SK-N-SH (cell line): ENCODE measurements at regions not wholly inside any gene's neighbourhood (a gene's known extent, or its start where the extent isn't known, plus 50 kb on each side); places are given as distances from the start of the nearest gene placed in this dataset.

Experiments
- CTCF ChIA-PET: fragments of 300-600, 350-600 bp; formaldehyde crosslinking; extraction: SDS; loops from one replicate; lab custom pipeline; 2021; lab: Yijun Ruan, JAX
- POLR2A ChIA-PET: fragments of 350-600 bp; sonication (Branson Sonifier 250); formaldehyde crosslinking; extraction: SDS; loops from one replicate; lab custom pipeline; 2020; ENCODE audit warnings: antibody characterized with exemption, inconsistent platforms; lab: Yijun Ruan, JAX
- DNase-seq: peaks from one replicate; pipeline ENCODE4 v3.0.0; 2012
- H2AFZ ChIP-seq: fragments of 200-600 bp; sonication (generic); 2 replicates; pipeline ENCODE4 v1.8.1; 2016; ENCODE audit warnings: antibody characterized with exemption, mild to moderate bottlenecking, low read depth
- H3F3A ChIP-seq: fragments of 200-600 bp; sonication (generic); replicated peaks from 2 replicates; pipeline ENCODE3; 2016; ENCODE audit warnings: antibody characterized with exemption, mild to moderate bottlenecking; ENCODE audit not compliant: insufficient read depth
- H3K27ac ChIP-seq, 2 experiments: fragments of 200-500 bp in 1 of 2; fragments of 200-600 bp in 1 of 2; sonication (Bioruptor generic) in 1 of 2; sonication (generic), shearing (Covaris generic) in 1 of 2; 2 replicates each; pipeline versions ENCODE4 v1.5.1 to v1.6.1; 2014 to 2016; ENCODE audit warnings: low read depth in 2 of 2, inconsistent platforms in 1 of 2, low read length in 1 of 2, mild to moderate bottlenecking in 1 of 2, mixed read lengths in 1 of 2
- H3K27me3 ChIP-seq: fragments of 200-600 bp; sonication (generic), shearing (Covaris generic); 2 replicates; pipeline ENCODE4 v1.6.1; 2016; ENCODE audit warnings: mixed run types; ENCODE audit not compliant: insufficient read depth
- H3K36me3 ChIP-seq, 2 experiments: fragments of 200-500 bp in 1 of 2; fragments of 200-600 bp in 1 of 2; sonication (Bioruptor generic) in 1 of 2; sonication (generic) in 1 of 2; replicated peaks in 1 of 2; 2 replicates each; pipeline versions ENCODE3 to v1.5.1; 2014 to 2016; ENCODE audit warnings: low read length in 1 of 2, mild to moderate bottlenecking in 1 of 2; ENCODE audit not compliant: insufficient read depth in 2 of 2, control insufficient read depth in 1 of 2
- H3K4me1 ChIP-seq, 2 experiments: fragments of 200-500 bp in 1 of 2; fragments of 200-600 bp in 1 of 2; sonication (Bioruptor generic) in 1 of 2; sonication (generic), shearing (Covaris generic) in 1 of 2; 2 replicates each; pipeline versions ENCODE4 v1.5.1 to v1.6.1; 2014 to 2016; ENCODE audit warnings: low read depth in 1 of 2, low read length in 1 of 2, mixed run types in 1 of 2; ENCODE audit not compliant: insufficient read depth in 2 of 2, control insufficient read depth in 1 of 2
- H3K4me2 ChIP-seq: fragments of 200-600 bp; sonication (generic), shearing (Covaris generic); 2 replicates; pipeline ENCODE4 v1.6.1; 2017; ENCODE audit warnings: mixed run types
- H3K4me3 ChIP-seq, 2 experiments: fragments of 200-500 bp in 1 of 2; fragments of 200-600 bp in 1 of 2; sonication (Bioruptor generic) in 1 of 2; sonication (generic), shearing (Covaris generic) in 1 of 2; 2 replicates each; pipeline versions ENCODE4 v1.5.1 to v1.8.1; 2014 to 2016; ENCODE audit warnings: low read depth in 2 of 2, inconsistent platforms in 1 of 2, low read length in 1 of 2, mild to moderate bottlenecking in 1 of 2, mixed read lengths in 1 of 2, moderate library complexity in 1 of 2
- H3K79me2 ChIP-seq: fragments of 200-600 bp; sonication (generic); 2 replicates; pipeline ENCODE4 v1.8.1; 2017; ENCODE audit warnings: mild to moderate bottlenecking; ENCODE audit not compliant: insufficient read depth
- H3K9ac ChIP-seq: fragments of 200-600 bp; sonication (generic); 2 replicates; pipeline ENCODE4 v1.6.1; 2017; ENCODE audit warnings: mixed run types
- H3K9me2 ChIP-seq: fragments of 200-600 bp; sonication (generic); 2 replicates; pipeline ENCODE4 v1.6.1; 2017; ENCODE audit warnings: mixed run types
- H3K9me3 ChIP-seq: fragments of 200-600 bp; sonication (generic); 2 replicates; pipeline ENCODE4 v1.6.1; 2017; ENCODE audit warnings: mixed run types, mild to moderate bottlenecking, moderate library complexity
- H4K20me1 ChIP-seq: fragments of 200-600 bp; sonication (generic); 2 replicates; pipeline ENCODE4 v1.6.1; 2017; ENCODE audit warnings: mild to moderate bottlenecking, mixed run types; ENCODE audit not compliant: insufficient read depth
- CHD2 ChIP-seq: fragments of 150-350 bp; IDR thresholded peaks from 2 replicates; pipeline ENCODE4 v1.6.1; 2018; ENCODE audit warnings: low read length; ENCODE audit not compliant: partially characterized antibody
- CTCF ChIP-seq: fragments of 200-600 bp; sonication (generic); IDR thresholded peaks from 2 replicates; pipeline ENCODE4 v1.6.1; 2017; ENCODE audit warnings: antibody characterized with exemption, mild to moderate bottlenecking, moderate library complexity
- EP300 ChIP-seq, 2 experiments: IDR thresholded peaks; 2 replicates each; pipeline versions ENCODE4 v1.4.0 to v1.6.1; 2012; ENCODE audit warnings: borderline replicate concordance in 1 of 2, low read depth in 1 of 2, low read length in 1 of 2
- FOXM1 ChIP-seq: IDR thresholded peaks from 2 replicates; pipeline ENCODE4 v1.4.0; 2012; ENCODE audit warnings: low read depth, mild to moderate bottlenecking
- GABPA ChIP-seq: IDR thresholded peaks from 2 replicates; pipeline ENCODE4 v1.4.0; 2012; ENCODE audit warnings: low read depth, mild to moderate bottlenecking
- IRF3 ChIP-seq: fragments of 150-350 bp; IDR thresholded peaks from 2 replicates; pipeline ENCODE4 v1.6.1; 2016; ENCODE audit warnings: mild to moderate bottlenecking, low read depth, low read length
- JUND ChIP-seq: IDR thresholded peaks from 2 replicates; pipeline ENCODE4 v1.4.0; 2012
- MAX ChIP-seq: IDR thresholded peaks from 2 replicates; pipeline ENCODE4 v1.4.0; 2012; ENCODE audit warnings: low read depth
- MXI1 ChIP-seq: IDR thresholded peaks from 2 replicates; pipeline ENCODE4 v1.6.1; 2012; ENCODE audit warnings: mild to moderate bottlenecking, low read depth, low read length, improper control_type of control experiment
- NFIC ChIP-seq: IDR thresholded peaks from 2 replicates; pipeline ENCODE4 v1.4.0; 2012; ENCODE audit warnings: borderline replicate concordance
- PBX3 ChIP-seq: IDR thresholded peaks from 2 replicates; pipeline ENCODE4; 2012
- RAD21 ChIP-seq: IDR thresholded peaks from 2 replicates; pipeline ENCODE4 v1.6.1; 2012; ENCODE audit warnings: mild to moderate bottlenecking, low read length
- RCOR1 ChIP-seq: fragments of 150-350 bp; IDR thresholded peaks from 2 replicates; pipeline ENCODE4 v1.6.1; 2017; ENCODE audit warnings: antibody characterized with exemption, low read length
- RFX5 ChIP-seq: IDR thresholded peaks from 2 replicates; pipeline ENCODE4 v1.6.1; 2012; ENCODE audit warnings: mild to moderate bottlenecking, improper control_type of control experiment, low read length
- SIN3A ChIP-seq: IDR thresholded peaks from 2 replicates; pipeline ENCODE4 v1.6.1; 2012; ENCODE audit warnings: low read depth, mild to moderate bottlenecking, low read length, moderate library complexity, borderline replicate concordance
- SMC3 ChIP-seq: IDR thresholded peaks from 2 replicates; pipeline ENCODE4 v1.6.1; 2012; ENCODE audit warnings: low read depth, low read length, improper control_type of control experiment
- TCF12 ChIP-seq: IDR thresholded peaks from 2 replicates; pipeline ENCODE4 v1.4.0; 2012
- USF1 ChIP-seq: IDR thresholded peaks from 2 replicates; pipeline ENCODE4 v1.4.0; 2012; ENCODE audit warnings: low read depth, borderline replicate concordance
- USF2 ChIP-seq: fragments of 150-350 bp; IDR thresholded peaks from 2 replicates; pipeline ENCODE4 v1.6.1; 2017; ENCODE audit warnings: antibody characterized with exemption, low read length, low read depth, borderline replicate concordance
- YY1 ChIP-seq: IDR thresholded peaks from 2 replicates; pipeline ENCODE4 v1.4.0; 2012; ENCODE audit warnings: low read depth, mild to moderate bottlenecking
- ZBTB33 ChIP-seq: IDR thresholded peaks from 2 replicates; pipeline ENCODE4 v1.4.0; 2012; ENCODE audit warnings: low read depth, borderline replicate concordance
- WGBS: methylation state at CpG from one replicate; pipeline ENCODE4 v1.1.6; 2017; ENCODE audit warnings: low lambda C conversion rate; 5-methylcytosine and 5-hydroxymethylcytosine counted together

GRCh38 chr4:59615316-59615715 lies 1584.8 kb upstream of the ADGRL3 start (continued):
- no peak for TF ChIP-seq EP300 (IDR thresholded peaks at IDR 0.05; ENCODE audit: borderline replicate concordance in 1 of 2, low read depth in 1 of 2, low read length in 1 of 2)
- TF ChIP-seq IRF3 = no peak
- no peak for TF ChIP-seq JUND
- no peak for TF ChIP-seq ZBTB33
- TF ChIP-seq SMC3 = no peak
- TF ChIP-seq GABPA = no peak
- TF ChIP-seq TCF12 = no peak
- TF ChIP-seq RFX5 = no peak

- H3K9me2 ChIP-seq = no peaks in the 10 kb centered on the region
- no peak overlapping the region for H3K27ac ChIP-seq
- H3K9me3 ChIP-seq = no peaks in the 10 kb centered on the region
- H3F3A ChIP-seq = no peaks in the 10 kb centered on the region
- H3K27me3 ChIP-seq = no peaks in the 10 kb centered on the region
- no peak overlapping the region for H3K4me2 ChIP-seq
- TF ChIP-seq MXI1 (no peak), USF2 (no peak), GABPA (no peak), YY1 (no peak), SIN3A (no peak), USF1 (no peak), PBX3 (no peak), CTCF (no peak), TCF12 (no peak), SMC3 (no peak), RFX5 (no peak), NFIC (no peak), RAD21 (no peak), FOXM1 (no peak), RCOR1 (no peak), CHD2 (no peak), MAX (no peak)
- POLR2A ChIA-PET = no interaction called here
- CTCF ChIA-PET = no interaction called here
- no peak overlapping the region for H3K9ac ChIP-seq
- no peak overlapping the region for H2AFZ ChIP-seq
- DNase-seq = no peak
- 27% methylated on average over 1 of the region's 1 CpG for WGBS
- no peaks in the 10 kb centered on the region for H4K20me1 ChIP-seq
- no peaks in the 10 kb centered on the region for H3K36me3 ChIP-seq
- H3K4me3 ChIP-seq = no peak overlapping the region
- H3K79me2 ChIP-seq = no peaks in the 10 kb centered on the region
- H3K4me1 ChIP-seq = no peaks in the 10 kb centered on the region; a peak in 1 of 4 replicates
These were observed 1570.8 kb upstream of the ADGRL3 start for GRCh38 chr4:59629348-59629747.
